ENCODE measurements at regions not wholly inside any gene's neighbourhood (a gene's known extent, or its start where the extent isn't known, plus 50 kb on each side); places are given as distances from the start of the nearest gene placed in this dataset.
"Not testable (repeated sequence)": the region's sequence is repeated elsewhere in the genome, so short reads cannot be mapped to it uniquely, and the experiment has no call there.

GRCh38 chr12:127144770-127145169 lies 1122.2 kb upstream of the TMEM132C start:
- no peak for DNase-seq (ENCODE audit: low spot score)

- DNase-seq (ENCODE audit: low spot score): no peak
These were observed 1121.6 kb upstream of the TMEM132C start for GRCh38 chr12:127145241-127145928.

GRCh38 chr12:127145929-127146789 lies 1120.8 kb upstream of the TMEM132C start:
- DNase-seq (ENCODE audit: low spot score): peak; percentile 11

- DNase-seq (ENCODE audit: low spot score): no peak
These were observed 1119.8 kb upstream of the TMEM132C start for GRCh38 chr12:127146991-127147718.

- no peak for DNase-seq (ENCODE audit: low spot score)
These were observed 1119.2 kb upstream of the TMEM132C start for GRCh38 chr12:127147724-127148123.

- DNase-seq (ENCODE audit: low spot score): no peak
These were observed 1118.7 kb upstream of the TMEM132C start for GRCh38 chr12:127148318-127148717.

GRCh38 chr12:127149226-127149964 lies 1117.6 kb upstream of the TMEM132C start:
- no peak for DNase-seq (ENCODE audit: low spot score)

- DNase-seq (ENCODE audit: low spot score): no peak
These were observed 1116.9 kb upstream of the TMEM132C start for GRCh38 chr12:127150028-127150427.

GRCh38 chr12:127150479-127150878 lies 1116.5 kb upstream of the TMEM132C start:
- DNase-seq (ENCODE audit: low spot score): no peak

GRCh38 chr12:127150956-127151355 lies 1116.0 kb upstream of the TMEM132C start:
- no peak for DNase-seq (ENCODE audit: low spot score)

GRCh38 chr12:127153996-127154395 lies 1113.0 kb upstream of the TMEM132C start:
- no peak for DNase-seq (ENCODE audit: low spot score)

GRCh38 chr12:127154830-127155229 lies 1112.1 kb upstream of the TMEM132C start:
- not testable (repeated sequence) for DNase-seq (ENCODE audit: low spot score)

GRCh38 chr12:127155935-127156619 lies 1110.9 kb upstream of the TMEM132C start:
- DNase-seq (ENCODE audit: low spot score): not testable (repeated sequence)

GRCh38 chr12:127157501-127158366 lies 1109.2 kb upstream of the TMEM132C start:
- DNase-seq (ENCODE audit: low spot score): not testable (repeated sequence)

- no peak for DNase-seq (ENCODE audit: low spot score)
These were observed 1108.4 kb upstream of the TMEM132C start for GRCh38 chr12:127158385-127159061.

GRCh38 chr12:127161466-127161865 lies 1105.5 kb upstream of the TMEM132C start:
- DNase-seq (ENCODE audit: low spot score): no peak

- DNase-seq (ENCODE audit: low spot score): no peak
These were observed 1104.7 kb upstream of the TMEM132C start for GRCh38 chr12:127162307-127162706.

- no peak for DNase-seq (ENCODE audit: low spot score)
These were observed 1104.1 kb upstream of the TMEM132C start for GRCh38 chr12:127162902-127163301.

- peak; percentile 53 for DNase-seq (ENCODE audit: low spot score)
These were observed 1101.2 kb upstream of the TMEM132C start for GRCh38 chr12:127165567-127166392.
